LNCaP clone FGC (cell line): ENCODE measurements at regions not wholly inside any gene's neighbourhood (a gene's known extent, or its start where the extent isn't known, plus 50 kb on each side); places are given as distances from the start of the nearest gene placed in this dataset.

Experiments used
- DNase-seq: peaks from one replicate; pipeline ENCODE4 v3.0.0-alpha.2; 2011; ENCODE audit warnings: low read depth
- H3K4me3 ChIP-seq: 2 replicates; pipeline ENCODE4 v1.5.1; 2011; ENCODE audit warnings: mild to moderate bottlenecking, low read depth, low read length, control low read depth
- CTCF ChIP-seq: IDR thresholded peaks from 2 replicates; pipeline ENCODE4 v1.5.1; 2012; ENCODE audit warnings: mild to moderate bottlenecking; ENCODE audit not compliant: control insufficient read depth, insufficient read depth; ENCODE audit errors: extremely low read depth

DNA sequence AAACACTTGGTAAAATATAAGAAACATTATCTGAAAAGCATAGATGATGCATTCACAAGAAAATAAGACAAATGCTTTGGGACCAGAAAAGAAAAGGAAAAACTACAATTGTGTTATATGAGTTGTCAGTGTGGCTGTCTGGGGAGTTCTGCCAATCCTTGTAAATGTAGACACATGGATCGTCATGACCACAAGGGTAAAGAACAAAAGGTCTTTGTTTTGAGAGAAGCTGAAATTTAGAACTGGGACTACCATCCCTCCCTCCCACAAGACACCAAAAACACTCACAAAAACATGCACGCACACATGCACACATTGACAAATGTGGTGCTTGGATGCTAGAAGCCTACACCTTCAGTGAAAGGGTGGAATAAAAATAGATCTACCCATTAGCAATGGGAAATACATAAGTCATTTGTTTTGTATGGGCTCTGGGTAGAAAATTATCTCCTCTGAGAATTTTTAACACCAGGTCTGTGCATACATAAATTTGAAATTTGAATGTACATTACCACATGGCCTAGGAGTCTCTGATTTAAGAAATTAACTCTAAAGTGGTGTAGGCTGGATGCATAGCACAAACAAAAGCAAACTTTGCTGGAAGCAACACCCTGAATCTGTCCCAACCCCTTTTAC is 266.2 kb upstream of the SLC39A10 start:
- no peak overlapping the region for H3K4me3 ChIP-seq
- no peak for TF ChIP-seq CTCF
- no peak for DNase-seq

- H3K4me3 ChIP-seq = no peak overlapping the region
- TF ChIP-seq CTCF = no peak
- DNase-seq = no peak
Measured at GRCh38 chr2:195388028-195388427, 269.0 kb upstream of the SLC39A10 start.

DNA sequence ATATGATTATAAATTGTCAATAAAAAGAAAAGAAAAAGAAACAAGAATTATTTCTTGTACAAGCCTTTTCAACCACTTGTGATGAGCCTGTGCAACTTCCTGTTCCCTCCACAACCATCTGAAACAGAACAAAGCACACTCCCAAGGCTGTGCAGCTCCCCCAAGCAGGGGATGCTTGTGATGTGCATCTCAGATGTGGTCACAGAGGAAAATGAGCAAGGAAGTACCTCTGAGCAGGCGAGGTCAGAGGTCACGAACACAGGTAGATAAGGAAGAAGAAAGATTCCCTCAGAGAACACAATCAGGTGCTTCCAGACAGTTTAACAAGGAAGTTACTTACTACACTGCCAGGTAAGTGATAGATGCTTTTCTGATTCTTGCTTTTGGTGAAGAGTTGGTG is 274.8 kb upstream of the SLC39A10 start:
- DNase-seq = no peak
- no peak for TF ChIP-seq CTCF
- H3K4me3 ChIP-seq = no peak overlapping the region

DNA sequence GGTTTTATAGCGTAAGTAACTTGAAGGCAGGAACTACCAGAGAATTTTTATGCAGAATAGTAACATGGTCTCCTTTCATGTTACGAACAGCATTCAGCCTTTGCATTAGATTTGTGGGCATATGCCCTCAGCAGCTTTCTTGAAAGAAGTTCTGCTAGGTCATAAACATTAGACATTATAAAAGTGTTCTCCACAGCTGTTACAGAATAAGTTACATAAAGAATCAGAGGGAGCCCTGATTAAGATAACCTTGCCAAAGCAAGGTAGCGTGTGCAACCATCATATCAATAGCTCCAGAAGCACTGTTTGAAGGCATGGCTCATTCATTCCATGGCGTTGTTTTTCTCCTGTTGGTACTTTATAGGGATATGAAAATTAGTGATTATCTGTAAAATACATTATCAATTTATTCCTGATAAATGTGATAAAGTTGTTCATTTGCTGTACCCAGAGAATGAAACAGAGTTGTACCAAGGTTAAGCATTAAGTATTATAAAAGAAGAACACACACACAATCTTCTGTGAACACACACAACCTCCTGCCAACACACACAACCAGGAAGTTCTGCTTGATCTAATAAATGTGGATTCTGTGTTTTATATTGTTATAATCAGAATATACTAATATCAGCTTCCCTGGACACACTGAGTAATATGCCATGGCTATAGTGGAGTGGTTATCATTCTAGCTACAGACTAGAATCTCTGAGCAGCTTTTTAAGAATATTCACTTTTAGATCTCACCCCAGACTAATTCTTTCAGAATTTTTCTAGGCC is 286.7 kb upstream of the SLC39A10 start:
- no peak for TF ChIP-seq CTCF
- DNase-seq = no peak

GRCh38 chr2:195369218-195369587 is 287.8 kb upstream of the SLC39A10 start:
- TF ChIP-seq CTCF = no peak
- no peak for DNase-seq
- no peak overlapping the region for H3K4me3 ChIP-seq

More for the DNA sequence above, 286.7 kb upstream of the SLC39A10 start:
- no peak overlapping the region for H3K4me3 ChIP-seq

- DNase-seq = no peak
- TF ChIP-seq CTCF = no peak
- H3K4me3 ChIP-seq = no peak overlapping the region
Measured at GRCh38 chr2:195368249-195369217, 288.5 kb upstream of the SLC39A10 start.
